Neuron (in vitro differentiated cells): ENCODE measurements at regions not wholly inside any gene's neighbourhood (a gene's known extent, or its start where the extent isn't known, plus 50 kb on each side); places are given as distances from the start of the nearest gene placed in this dataset.

Source experiments
- H2AFZ ChIP-seq: one replicate; pipeline ENCODE4 v1.6.1; 2013; ENCODE audit warnings: low read depth, mild to moderate bottlenecking, inconsistent platforms, low read length, moderate library complexity
- H3K27me3 ChIP-seq: one replicate; pipeline ENCODE4 v1.6.1; 2013; ENCODE audit warnings: low read length; ENCODE audit not compliant: insufficient read depth
- H3K36me3 ChIP-seq: one replicate; pipeline ENCODE4 v1.6.1; 2013; ENCODE audit warnings: low read length; ENCODE audit not compliant: insufficient read depth
- H3K4me1 ChIP-seq: one replicate; pipeline ENCODE4 v1.6.1; 2013; ENCODE audit warnings: low read length; ENCODE audit not compliant: insufficient read depth
- H3K4me3 ChIP-seq: 2 replicates; pipeline ENCODE4 v1.5.1; 2013; ENCODE audit warnings: mild to moderate bottlenecking, low read length, moderate library complexity
- H3K9me3 ChIP-seq: one replicate; pipeline ENCODE4 v1.6.1; 2013; ENCODE audit warnings: low read length

GRCh38 chr9:89749500-89750116, 144.8 kb downstream of the GADD45G start:
- Histone ChIP-seq H3K4me3 (no peak overlapping the region), H3K9me3 (no peaks in the 10 kb centered on the region), H3K36me3 (no peaks in the 10 kb centered on the region)

GRCh38 chr9:89750117-89750791, 145.4 kb downstream of the GADD45G start:
- Histone ChIP-seq H3K4me3 (no peak overlapping the region), H2AFZ (no peak overlapping the region), H3K4me1 (peaks cover 9% of the 10 kb centered on the region), H3K36me3 (no peaks in the 10 kb centered on the region), H3K9me3 (no peaks in the 10 kb centered on the region), H3K27me3 (no peaks in the 10 kb centered on the region)

More at GRCh38 chr9:89749500-89750116, 144.8 kb downstream of the GADD45G start:
- Histone ChIP-seq H3K27me3 (no peaks in the 10 kb centered on the region), H3K4me1 (peaks cover 9% of the 10 kb centered on the region), H2AFZ (no peak overlapping the region)

GRCh38 chr9:89751079-89751825, 146.4 kb downstream of the GADD45G start:
- Histone ChIP-seq H3K4me3 (no peak overlapping the region), H3K9me3 (no peaks in the 10 kb centered on the region), H3K36me3 (no peaks in the 10 kb centered on the region), H3K4me1 (peaks cover 9% of the 10 kb centered on the region), H3K27me3 (no peaks in the 10 kb centered on the region), H2AFZ (no peak overlapping the region)

- no peak overlapping the region for H3K4me3 ChIP-seq
- H3K4me1 ChIP-seq = peaks cover 7% of the 10 kb centered on the region
- no peaks in the 10 kb centered on the region for H3K9me3 ChIP-seq
- no peak overlapping the region for H2AFZ ChIP-seq
- H3K27me3 ChIP-seq = no peaks in the 10 kb centered on the region
- H3K36me3 ChIP-seq = no peaks in the 10 kb centered on the region
Observed at GRCh38 chr9:89752154-89752553, 147.3 kb downstream of the GADD45G start.

- Histone ChIP-seq H3K36me3 (no peaks in the 10 kb centered on the region), H3K4me1 (no peaks in the 10 kb centered on the region), H3K4me3 (no peak overlapping the region), H2AFZ (no peak overlapping the region), H3K9me3 (no peaks in the 10 kb centered on the region), H3K27me3 (no peaks in the 10 kb centered on the region)
Observed at GRCh38 chr9:89753472-89754055, 148.8 kb downstream of the GADD45G start.

GRCh38 chr9:89754193-89754592, 149.4 kb downstream of the GADD45G start:
- Histone ChIP-seq H3K36me3 (no peaks in the 10 kb centered on the region), H3K27me3 (no peaks in the 10 kb centered on the region), H3K9me3 (no peaks in the 10 kb centered on the region), H3K4me3 (no peak overlapping the region), H3K4me1 (no peaks in the 10 kb centered on the region), H2AFZ (no peak overlapping the region)

- peaks cover 3% of the 10 kb centered on the region for H3K27me3 ChIP-seq
- no peaks in the 10 kb centered on the region for H3K36me3 ChIP-seq
- H3K4me1 ChIP-seq = no peaks in the 10 kb centered on the region
- H3K9me3 ChIP-seq = no peaks in the 10 kb centered on the region
- H2AFZ ChIP-seq = no peak overlapping the region
- no peak overlapping the region for H3K4me3 ChIP-seq
Observed at GRCh38 chr9:89755821-89756220, 151.0 kb downstream of the GADD45G start.

- Histone ChIP-seq H3K9me3 (no peaks in the 10 kb centered on the region), H2AFZ (no peak overlapping the region), H3K36me3 (no peaks in the 10 kb centered on the region), H3K4me1 (no peaks in the 10 kb centered on the region), H3K27me3 (peaks cover 3% of the 10 kb centered on the region), H3K4me3 (no peak overlapping the region)
Observed at GRCh38 chr9:89756891-89757537, 152.2 kb downstream of the GADD45G start.

GRCh38 chr9:89757776-89758528, 153.1 kb downstream of the GADD45G start:
- H3K36me3 ChIP-seq = no peaks in the 10 kb centered on the region
- no peak overlapping the region for H3K4me3 ChIP-seq
- H3K27me3 ChIP-seq = peaks cover 3% of the 10 kb centered on the region
- no peaks in the 10 kb centered on the region for H3K4me1 ChIP-seq
- H2AFZ ChIP-seq = no peak overlapping the region
- no peaks in the 10 kb centered on the region for H3K9me3 ChIP-seq

GRCh38 chr9:89759572-89759971, 154.8 kb downstream of the GADD45G start:
- Histone ChIP-seq H3K36me3 (no peaks in the 10 kb centered on the region), H3K4me3 (no peak overlapping the region), H3K9me3 (no peaks in the 10 kb centered on the region), H3K4me1 (no peaks in the 10 kb centered on the region), H2AFZ (no peak overlapping the region), H3K27me3 (peaks cover 3% of the 10 kb centered on the region)

GRCh38 chr9:89760123-89760522, 155.3 kb downstream of the GADD45G start:
- H3K9me3 ChIP-seq = no peaks in the 10 kb centered on the region
- no peak overlapping the region for H3K4me3 ChIP-seq
- peaks cover 3% of the 10 kb centered on the region for H3K27me3 ChIP-seq
- no peaks in the 10 kb centered on the region for H3K36me3 ChIP-seq
- no peak overlapping the region for H2AFZ ChIP-seq
- no peaks in the 10 kb centered on the region for H3K4me1 ChIP-seq

- Histone ChIP-seq H3K27me3 (peaks cover 3% of the 10 kb centered on the region), H3K36me3 (no peaks in the 10 kb centered on the region), H3K4me1 (no peaks in the 10 kb centered on the region), H3K9me3 (no peaks in the 10 kb centered on the region), H2AFZ (no peak overlapping the region), H3K4me3 (no peak overlapping the region)
Observed at GRCh38 chr9:89764217-89764616, 159.4 kb downstream of the GADD45G start.
